CD4-positive, alpha-beta T cell (primary cell): ENCODE measurements at regions not wholly inside any gene's neighbourhood (a gene's known extent, or its start where the extent isn't known, plus 50 kb on each side); places are given as distances from the start of the nearest gene placed in this dataset.

Experiments used
- ATAC-seq: fragments of 200-7000 bp; cut with Tn5 transposase; one replicate; pipeline ENCODE4 v1.10.0; 2022; ENCODE audit warnings: mild to moderate bottlenecking; ENCODE audit not compliant: poor library complexity
- CTCF ChIA-PET: fragments of 350-600 bp; sonication (Branson Sonifier 250); formaldehyde crosslinking; loops from one replicate; lab custom pipeline; 2021; ENCODE audit warnings: antibody characterized with exemption, inconsistent platforms; lab: Charles Lee
- POLR2A ChIA-PET: fragments of 350-600 bp; sonication (Branson Sonifier 250); formaldehyde crosslinking; loops from one replicate; lab custom pipeline; 2021; ENCODE audit warnings: antibody characterized with exemption, inconsistent platforms; lab: Charles Lee
- DNase-seq, 14 experiments: peaks; one replicate each; pipeline ENCODE4 v3.0.0-alpha.2; 2013 to 2020; ENCODE audit warnings: mixed read lengths in 2 of 14
- H3K27ac ChIP-seq, 2 donors: one replicate each; pipeline versions ENCODE4 v1.5.1 to v1.7.0; 2013; ENCODE audit warnings: low read length in 2 of 2, low read depth in 1 of 2, mild to moderate bottlenecking in 1 of 2
- H3K27me3 ChIP-seq, 2 experiments: 1 replicate in 1 of 2; 2 replicates in 1 of 2; pipeline versions ENCODE4 v1.6.1 to v1.7.0; 2013; ENCODE audit warnings: low read length in 2 of 2, control low read depth in 1 of 2, mild to moderate bottlenecking in 1 of 2, moderate library complexity in 1 of 2; ENCODE audit not compliant: insufficient read depth in 2 of 2, control insufficient read depth in 1 of 2
- H3K36me3 ChIP-seq: one replicate; pipeline ENCODE4 v1.6.1; 2013; ENCODE audit warnings: low read length, control low read depth; ENCODE audit not compliant: insufficient read depth
- H3K4me1 ChIP-seq: one replicate; pipeline ENCODE4 v1.6.1; 2013; ENCODE audit warnings: low read length, control low read depth; ENCODE audit not compliant: insufficient read depth
- H3K4me3 ChIP-seq: one replicate; pipeline ENCODE4 v1.5.1; 2013; ENCODE audit warnings: mild to moderate bottlenecking, low read length, moderate library complexity
- H3K9me3 ChIP-seq, 2 experiments: 1 replicate in 1 of 2; 2 replicates in 1 of 2; pipeline versions ENCODE4 v1.6.1 to v1.7.0; 2013; ENCODE audit warnings: low read length in 2 of 2, mild to moderate bottlenecking in 2 of 2, control low read depth in 1 of 2, moderate library complexity in 1 of 2; ENCODE audit not compliant: control insufficient read depth in 1 of 2, insufficient read depth in 1 of 2
- H3K27ac Mint-ChIP-seq: one replicate; pipeline ENCODE4 v1.8.0; 2020; ENCODE audit warnings: mixed read lengths
- H3K27me3 Mint-ChIP-seq: one replicate; pipeline ENCODE4 v1.8.0; 2021; ENCODE audit warnings: mixed read lengths
- H3K36me3 Mint-ChIP-seq: one replicate; pipeline ENCODE4 v1.8.0; 2021; ENCODE audit warnings: low read depth, mixed read lengths
- H3K4me1 Mint-ChIP-seq: one replicate; pipeline ENCODE4 v1.8.0; 2021; ENCODE audit warnings: low read depth, mixed read lengths
- H3K4me3 Mint-ChIP-seq: one replicate; pipeline ENCODE4 v1.8.0; 2020; ENCODE audit warnings: mild to moderate bottlenecking, mixed read lengths
- H3K9me3 Mint-ChIP-seq: one replicate; pipeline ENCODE4 v1.8.0; 2020; ENCODE audit warnings: mixed read lengths
- intact Hi-C, 2 experiments: fragments of 100-400 bp; cut with DNase I in 1 of 2; cut with micrococcal nuclease in 1 of 2; formaldehyde crosslinking; loops; one replicate each; pipeline versions ENCODE4 v1.15.1 to v1.9.0; 2023 to 2025; cut with DNase I, micrococcal nuclease
- TF ChIP-seq, protein P1 (sequence below): fragments of 200-600 bp; IDR thresholded peaks from one replicate; pipeline ENCODE4 v1.8.0; 2022; ENCODE audit warnings: antibody characterized with exemption, mild to moderate bottlenecking

DNA sequence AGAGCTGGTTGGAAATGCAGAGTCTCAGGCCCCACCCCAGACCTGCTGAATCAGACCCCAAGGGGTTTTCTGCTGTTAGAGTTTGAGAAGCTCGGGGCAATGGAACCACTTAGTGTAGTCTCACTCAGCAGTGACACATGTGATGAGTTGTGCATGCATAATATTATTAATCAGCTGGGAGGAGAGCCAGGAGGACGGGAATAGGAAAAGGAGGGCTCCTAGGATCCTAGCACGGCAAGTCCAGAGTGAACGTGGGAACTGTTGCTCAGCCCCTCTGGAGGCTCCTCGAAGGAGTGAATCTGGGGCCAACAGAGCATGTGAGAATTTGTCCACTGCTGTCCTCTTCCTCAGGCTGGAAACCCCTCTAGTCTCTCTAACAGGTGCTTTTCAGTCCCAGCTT is 87.1 kb downstream of the HS1BP3 start:
- Mint-ChIP-seq H3K9me3 (no peaks in the 10 kb centered on the region), H3K4me3 (no peak overlapping the region), H3K36me3 (no peaks in the 10 kb centered on the region), H3K27me3 (peaks cover 11% of the 10 kb centered on the region), H3K4me1 (no peaks in the 10 kb centered on the region), H3K27ac (no peak overlapping the region)
- H3K36me3 ChIP-seq = no peaks in the 10 kb centered on the region
- H3K27ac ChIP-seq = no peak overlapping the region
- H3K27me3 ChIP-seq = peaks cover 0 to 2% of the 10 kb centered on the region in 2 experiments
- no peaks in the 10 kb centered on the region for H3K9me3 ChIP-seq
- ATAC-seq (no peak), DNase-seq (no peak)
- ChIA-PET CTCF (no interaction called here), POLR2A (no interaction called here)
- H3K4me3 ChIP-seq = no peak overlapping the region
- intact Hi-C loops = no loop called here
- H3K4me1 ChIP-seq = no peaks in the 10 kb centered on the region
- TF ChIP-seq, protein P1, sequence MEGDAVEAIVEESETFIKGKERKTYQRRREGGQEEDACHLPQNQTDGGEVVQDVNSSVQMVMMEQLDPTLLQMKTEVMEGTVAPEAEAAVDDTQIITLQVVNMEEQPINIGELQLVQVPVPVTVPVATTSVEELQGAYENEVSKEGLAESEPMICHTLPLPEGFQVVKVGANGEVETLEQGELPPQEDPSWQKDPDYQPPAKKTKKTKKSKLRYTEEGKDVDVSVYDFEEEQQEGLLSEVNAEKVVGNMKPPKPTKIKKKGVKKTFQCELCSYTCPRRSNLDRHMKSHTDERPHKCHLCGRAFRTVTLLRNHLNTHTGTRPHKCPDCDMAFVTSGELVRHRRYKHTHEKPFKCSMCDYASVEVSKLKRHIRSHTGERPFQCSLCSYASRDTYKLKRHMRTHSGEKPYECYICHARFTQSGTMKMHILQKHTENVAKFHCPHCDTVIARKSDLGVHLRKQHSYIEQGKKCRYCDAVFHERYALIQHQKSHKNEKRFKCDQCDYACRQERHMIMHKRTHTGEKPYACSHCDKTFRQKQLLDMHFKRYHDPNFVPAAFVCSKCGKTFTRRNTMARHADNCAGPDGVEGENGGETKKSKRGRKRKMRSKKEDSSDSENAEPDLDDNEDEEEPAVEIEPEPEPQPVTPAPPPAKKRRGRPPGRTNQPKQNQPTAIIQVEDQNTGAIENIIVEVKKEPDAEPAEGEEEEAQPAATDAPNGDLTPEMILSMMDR = no peak

- H3K27ac Mint-ChIP-seq = no peak overlapping the region
- no peaks in the 10 kb centered on the region for H3K36me3 ChIP-seq
- H3K4me3 ChIP-seq = no peak overlapping the region
- TF ChIP-seq, protein P1 = no peak
- no peak for ATAC-seq
- POLR2A ChIA-PET = no interaction called here
- no peak overlapping the region for H3K4me3 Mint-ChIP-seq
- no peaks in the 10 kb centered on the region for H3K4me1 ChIP-seq
- peaks cover 11% of the 10 kb centered on the region for H3K27me3 Mint-ChIP-seq
- CTCF ChIA-PET = no interaction called here
- no peaks in the 10 kb centered on the region for H3K9me3 ChIP-seq
- peaks cover 0 to 2% of the 10 kb centered on the region in 2 experiments for H3K27me3 ChIP-seq
- H3K9me3 Mint-ChIP-seq = no peaks in the 10 kb centered on the region
- H3K27ac ChIP-seq = no peak overlapping the region
- no peaks in the 10 kb centered on the region for H3K4me1 Mint-ChIP-seq
- intact Hi-C loops = no loop called here
- no peak for DNase-seq
- no peaks in the 10 kb centered on the region for H3K36me3 Mint-ChIP-seq
Observed at GRCh38 chr2:20565101-20565622, 85.7 kb downstream of the HS1BP3 start.

DNA sequence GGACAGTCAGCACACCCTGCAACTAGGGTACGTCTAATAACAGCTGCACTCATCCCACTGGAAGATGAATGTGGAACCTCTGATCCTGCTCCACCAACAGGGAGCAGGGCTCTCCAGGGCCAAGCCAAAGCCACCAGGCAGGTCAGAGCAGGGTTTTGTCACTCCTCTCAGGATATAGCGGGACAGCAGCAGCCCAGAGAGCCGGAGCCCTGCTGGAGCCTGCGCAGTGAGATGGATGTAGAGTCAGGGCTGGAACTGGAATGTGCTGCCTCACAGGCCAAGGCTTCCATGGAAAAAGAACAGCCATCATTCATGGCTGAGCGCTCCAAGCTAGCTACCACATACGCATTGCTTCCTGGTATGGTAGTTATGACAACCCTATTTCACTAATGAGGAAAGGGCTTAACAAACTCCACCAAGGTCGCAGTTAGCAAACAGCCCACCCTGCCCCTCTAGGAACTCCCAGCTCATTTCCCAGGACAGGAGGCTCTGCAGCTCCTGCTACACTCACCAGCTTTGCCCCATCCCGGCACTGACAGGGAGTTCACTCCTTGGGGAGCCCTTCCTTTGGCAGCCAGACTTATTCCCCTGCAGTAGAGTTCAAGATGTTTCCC is 85.2 kb downstream of the HS1BP3 start:
- H3K27me3 Mint-ChIP-seq = peaks cover 11% of the 10 kb centered on the region
- no peak overlapping the region for H3K4me3 Mint-ChIP-seq
- TF ChIP-seq, protein P1 = no peak
- Histone ChIP-seq H3K4me3 (no peak overlapping the region), H3K27ac (no peak overlapping the region), H3K36me3 (no peaks in the 10 kb centered on the region), H3K9me3 (no peaks in the 10 kb centered on the region), H3K4me1 (no peaks in the 10 kb centered on the region), H3K27me3 (peaks cover 0 to 2% of the 10 kb centered on the region in 2 experiments)
- DNase-seq (no peak), ATAC-seq (no peak)
- CTCF ChIA-PET = no interaction called here
- no peaks in the 10 kb centered on the region for H3K9me3 Mint-ChIP-seq
- no peaks in the 10 kb centered on the region for H3K4me1 Mint-ChIP-seq
- H3K27ac Mint-ChIP-seq = no peak overlapping the region
- POLR2A ChIA-PET = no interaction called here
- intact Hi-C loops = no loop called here
- no peaks in the 10 kb centered on the region for H3K36me3 Mint-ChIP-seq
